Caco-2 (cell line): ENCODE measurements at regions not wholly inside any gene's neighbourhood (a gene's known extent, or its start where the extent isn't known, plus 50 kb on each side); places are given as distances from the start of the nearest gene placed in this dataset.

Source experiments
- BruUV-seq: library from RNA; stranded (reverse); fragments of 400-500 nt; replicated peaks from 2 replicates; lab custom pipeline; 2021; lab: Mats Ljungman, UMichigan
- CTCF ChIA-PET: fragments of 300-600 bp; sonication (Branson Sonifier 250); formaldehyde crosslinking; loops from one replicate; lab custom pipeline; 2022; ENCODE audit warnings: antibody characterized with exemption; lab: Charles Lee
- POLR2A ChIA-PET: fragments of 300-600 bp; sonication (Branson Sonifier 250); formaldehyde crosslinking; loops from one replicate; lab custom pipeline; 2022; ENCODE audit warnings: antibody characterized with exemption; lab: Charles Lee
- DNase-seq, 2 experiments: peaks; one replicate each; pipeline versions ENCODE4 v3.0.0 to v3.0.0-alpha.2; 2020 to 2022
- H3K27me3 ChIP-seq: replicated peaks from 2 replicates; pipeline ENCODE4 v1.6.0; 2011; ENCODE audit warnings: low read length; ENCODE audit not compliant: control insufficient read depth, insufficient read depth
- H3K36me3 ChIP-seq: 2 replicates; pipeline ENCODE4 v1.5.1; 2011; ENCODE audit warnings: low read length; ENCODE audit not compliant: control insufficient read depth, insufficient read depth
- H3K4me1 ChIP-seq: fragments of 250-450 bp; sonication (Bioruptor Pico); 2 replicates; pipeline ENCODE4 v1.5.1; 2020; ENCODE audit warnings: mild to moderate bottlenecking
- H3K4me3 ChIP-seq: 2 replicates; pipeline ENCODE4 v1.5.1; 2011; ENCODE audit warnings: low read depth, mild to moderate bottlenecking, control low read depth, low read length
- H3K9me3 ChIP-seq: fragments of 250-450 bp; sonication (Bioruptor Pico); 2 replicates; pipeline ENCODE4 v1.5.1; 2020; ENCODE audit warnings: mild to moderate bottlenecking, moderate library complexity
- H3K27ac Mint-ChIP-seq: one replicate; pipeline ENCODE4 v1.8.0; 2022; ENCODE audit warnings: mixed read lengths; ENCODE audit not compliant: unreplicated experiment
- H3K27me3 Mint-ChIP-seq: one replicate; pipeline ENCODE4 v1.8.0; 2022; ENCODE audit warnings: mixed read lengths; ENCODE audit not compliant: insufficient read depth, unreplicated experiment
- H3K36me3 Mint-ChIP-seq: one replicate; pipeline ENCODE4 v1.8.0; 2022; ENCODE audit warnings: mild to moderate bottlenecking, mixed read lengths; ENCODE audit not compliant: insufficient read depth, unreplicated experiment
- H3K4me1 Mint-ChIP-seq: one replicate; pipeline ENCODE4 v1.8.0; 2022; ENCODE audit warnings: low read depth, mixed read lengths; ENCODE audit not compliant: unreplicated experiment
- H3K4me3 Mint-ChIP-seq: one replicate; pipeline ENCODE4 v1.8.0; 2022; ENCODE audit warnings: mild to moderate bottlenecking, moderate library complexity, mixed read lengths; ENCODE audit not compliant: unreplicated experiment
- H3K9me3 Mint-ChIP-seq: one replicate; pipeline ENCODE4 v1.8.0; 2022; ENCODE audit warnings: mixed read lengths; ENCODE audit not compliant: unreplicated experiment
- CTCF ChIP-seq, 2 experiments: fragments of 200-600 bp in 1 of 2; IDR thresholded peaks; 1 replicate in 1 of 2; 2 replicates in 1 of 2; pipeline versions ENCODE4 v1.5.1 to v1.8.0; 2011 to 2022; ENCODE audit warnings: antibody characterized with exemption in 1 of 2, control low read depth in 1 of 2, inconsistent platforms in 1 of 2, low read depth in 1 of 2, low read length in 1 of 2, mild to moderate bottlenecking in 1 of 2, moderate library complexity in 1 of 2; ENCODE audit not compliant: insufficient read depth in 1 of 2, severe bottlenecking in 1 of 2, unreplicated experiment in 1 of 2
- intact Hi-C: fragments of 100-400 bp; cut with micrococcal nuclease; formaldehyde crosslinking; loops from one replicate; pipeline ENCODE4 v1.10.0; 2022; ENCODE audit not compliant: unreplicated experiment

- no peak for DNase-seq
- Mint-ChIP-seq H3K4me3 (no peak overlapping the region), H3K27ac (no peak overlapping the region), H3K36me3 (no peaks in the 10 kb centered on the region), H3K9me3 (peaks cover 17% of the 10 kb centered on the region), H3K27me3 (no peaks in the 10 kb centered on the region), H3K4me1 (no peaks in the 10 kb centered on the region)
- no peaks in the 10 kb centered on the region for H3K27me3 ChIP-seq
- intact Hi-C loops: no loop called here
- TF ChIP-seq CTCF (IDR thresholded peaks at IDR 0.05; ENCODE audit: insufficient read depth in 1 of 2, low read depth in 1 of 2, low read length in 1 of 2, severe bottlenecking in 1 of 2, unreplicated experiment in 1 of 2): no peak
- ChIA-PET CTCF (no interaction called here), POLR2A (no interaction called here)
- no peaks in the 10 kb centered on the region for H3K36me3 ChIP-seq
- no TSS peak for BruUV-seq
- H3K4me3 ChIP-seq: no peak overlapping the region
- no peaks in the 10 kb centered on the region for H3K4me1 ChIP-seq
- H3K9me3 ChIP-seq: no peaks in the 10 kb centered on the region
Measured at GRCh38 chrX:78383594-78383993, 56.2 kb upstream of the CYSLTR1 start.

GRCh38 chrX:78378476-78379115 lies 51.2 kb upstream of the CYSLTR1 start:
- Histone ChIP-seq H3K4me3 (no peak overlapping the region), H3K4me1 (no peaks in the 10 kb centered on the region), H3K36me3 (no peaks in the 10 kb centered on the region), H3K9me3 (no peaks in the 10 kb centered on the region), H3K27me3 (no peaks in the 10 kb centered on the region)
- DNase-seq: no peak
- intact Hi-C loops: no loop called here
- no TSS peak for BruUV-seq
- no peak for TF ChIP-seq CTCF (IDR thresholded peaks at IDR 0.05; ENCODE audit: insufficient read depth in 1 of 2, low read depth in 1 of 2, low read length in 1 of 2, severe bottlenecking in 1 of 2, unreplicated experiment in 1 of 2)
- Mint-ChIP-seq H3K36me3 (no peaks in the 10 kb centered on the region), H3K4me1 (no peaks in the 10 kb centered on the region), H3K4me3 (no peak overlapping the region), H3K27ac (no peak overlapping the region), H3K9me3 (no peaks in the 10 kb centered on the region), H3K27me3 (no peaks in the 10 kb centered on the region)
- ChIA-PET CTCF (no interaction called here), POLR2A (no interaction called here)
